Brain pericyte (primary cell): ENCODE measurements at regions not wholly inside any gene's neighbourhood (a gene's known extent, or its start where the extent isn't known, plus 50 kb on each side); places are given as distances from the start of the nearest gene placed in this dataset.

Experiments
- DNase-seq: peaks from one replicate; pipeline ENCODE4 v3.0.0-alpha.2; 2012; ENCODE audit warnings: low read depth, low spot score

DNA sequence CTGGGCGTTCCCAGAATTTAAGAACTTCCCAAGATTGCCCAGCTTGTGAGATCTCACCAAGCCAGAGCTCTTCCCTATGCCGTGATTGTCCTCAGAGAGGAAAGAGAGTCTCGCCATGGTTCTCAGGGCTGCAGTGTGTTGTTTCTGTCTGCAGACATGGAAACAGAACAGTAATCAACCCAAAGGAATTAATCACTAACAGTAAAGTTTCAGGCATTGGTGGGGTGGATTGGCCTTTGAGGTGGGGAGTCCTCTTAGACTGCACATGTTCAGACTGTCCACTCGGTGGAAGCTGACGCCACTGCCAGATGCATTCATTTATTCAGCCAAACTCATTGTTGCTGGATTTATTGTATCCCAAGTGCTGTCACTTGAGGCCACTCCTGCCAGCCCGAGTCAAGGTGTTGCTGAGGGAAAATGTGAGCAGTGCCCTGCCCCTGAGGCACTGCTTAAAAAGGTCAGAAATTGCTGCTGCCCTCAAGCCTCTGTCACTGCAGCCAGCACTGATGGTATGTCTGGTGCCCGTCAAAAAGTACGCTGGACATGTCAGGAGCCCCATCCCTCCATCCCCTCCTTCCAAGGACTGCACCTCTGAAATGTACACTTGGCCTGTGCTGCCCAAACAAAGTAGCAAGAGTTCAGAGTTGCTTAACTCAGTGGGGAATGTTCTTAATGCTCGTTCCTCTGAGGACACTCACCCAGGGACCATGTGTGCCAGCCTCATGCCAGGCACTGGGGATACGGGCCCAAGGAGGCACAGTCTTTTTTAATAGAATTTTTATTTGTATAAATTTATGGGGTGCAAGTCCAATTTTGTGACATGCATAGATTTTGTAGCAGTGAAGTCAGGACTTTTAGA is 201.0 kb downstream of the GLI2 start:
- no peak for DNase-seq

DNA sequence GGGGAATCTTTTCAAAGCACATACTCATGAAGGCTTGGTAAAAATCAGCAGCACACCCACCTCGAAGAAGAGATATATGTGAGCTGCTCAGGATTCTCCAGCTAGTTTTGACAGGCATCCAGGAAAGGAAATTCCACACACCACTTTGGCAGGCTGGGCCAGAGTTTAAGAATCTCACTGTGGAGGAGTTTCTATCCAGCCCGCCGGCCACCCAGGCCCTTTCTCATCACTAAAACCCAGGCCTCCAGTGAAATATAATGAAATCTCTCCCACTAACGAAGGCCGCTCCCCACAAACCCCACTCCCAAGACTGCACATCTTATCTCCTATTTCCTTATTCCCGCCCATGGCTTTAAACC is 202.0 kb downstream of the GLI2 start:
- DNase-seq = no peak

DNA sequence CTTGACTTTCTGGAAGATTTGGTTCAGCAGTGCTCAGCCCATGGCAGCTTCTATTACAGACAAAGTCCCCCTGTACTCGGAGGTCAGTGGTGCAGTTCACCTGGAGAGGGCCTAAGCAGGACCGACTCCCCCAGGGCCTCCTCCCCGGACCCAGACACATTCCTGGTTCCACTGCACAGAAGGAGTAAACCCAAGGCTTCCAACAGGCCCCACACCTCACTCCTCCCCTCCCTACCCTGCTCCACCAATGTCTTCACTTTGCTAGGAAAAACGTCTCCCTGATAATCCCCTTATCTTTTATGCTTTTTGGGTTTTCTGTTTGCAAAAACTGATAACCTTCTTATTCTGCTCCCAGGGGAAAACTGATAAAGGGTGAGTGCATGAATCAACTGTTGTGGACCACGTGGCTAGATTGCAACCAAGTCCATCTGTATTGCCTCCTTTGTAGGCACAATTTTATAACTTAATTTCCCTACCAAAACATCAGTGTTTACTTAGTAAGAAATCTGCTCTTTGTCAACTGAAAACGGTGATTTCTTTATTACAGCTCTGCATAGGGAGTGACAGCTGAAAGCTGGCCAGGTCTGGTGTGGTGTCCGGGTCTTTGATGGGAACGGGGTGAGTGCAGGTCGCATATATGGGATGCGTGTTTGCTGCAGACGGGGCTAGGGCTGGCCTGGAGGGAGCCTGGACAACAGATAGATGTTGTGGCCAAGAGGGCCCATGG is 202.5 kb downstream of the GLI2 start:
- no peak for DNase-seq

DNA sequence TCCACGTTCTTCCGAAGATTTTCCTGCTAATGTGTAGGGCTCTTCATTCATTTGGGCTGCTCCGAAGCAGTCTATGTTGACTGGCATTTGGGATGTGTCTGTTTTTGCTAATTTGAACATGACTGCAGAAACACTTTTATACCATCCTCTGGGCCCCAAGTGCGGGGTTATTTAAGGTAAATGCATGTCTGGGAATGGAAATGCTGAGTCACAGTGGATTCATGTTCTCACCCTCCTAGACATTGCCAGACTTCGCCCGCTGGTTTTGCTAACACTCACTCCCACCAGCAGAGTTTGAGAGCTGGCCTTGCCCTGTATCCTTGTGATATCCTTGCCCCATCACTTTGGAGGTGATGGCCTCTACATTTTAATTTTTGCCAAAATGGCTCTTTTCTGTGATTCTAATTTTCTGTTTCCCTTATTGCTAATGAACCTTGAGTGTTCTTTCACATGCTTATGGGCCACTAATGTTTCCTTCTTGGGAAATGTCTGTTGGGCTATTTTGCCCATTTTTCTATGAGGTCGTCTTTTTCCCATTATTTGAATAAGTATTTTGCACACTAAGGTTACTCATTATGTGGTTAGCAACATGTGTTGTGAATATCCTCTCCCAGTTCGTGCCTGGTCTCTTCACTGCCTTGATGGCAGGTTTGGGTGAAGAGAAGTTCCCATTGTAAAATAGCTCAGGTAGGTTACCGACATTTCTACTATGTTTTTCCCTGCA is 204.1 kb downstream of the GLI2 start:
- peak; percentile 68 for DNase-seq

DNA sequence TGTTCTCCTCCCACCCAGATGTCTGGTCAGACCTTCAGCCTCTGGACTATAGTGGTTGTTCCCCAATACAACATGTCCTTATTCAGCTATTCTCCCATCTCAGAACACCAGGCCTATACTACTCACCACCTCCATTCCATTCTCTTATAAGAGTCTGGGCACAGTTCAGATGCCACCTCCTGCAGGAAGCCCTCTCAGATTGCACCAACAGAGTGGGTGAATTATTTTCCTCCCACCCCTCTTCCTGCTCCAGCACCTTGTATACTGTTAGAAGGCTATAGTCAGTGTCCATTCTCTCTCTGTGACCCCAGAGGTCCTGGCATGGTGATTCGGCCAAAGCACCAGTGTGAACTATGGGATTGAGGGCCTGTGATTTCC is 204.6 kb downstream of the GLI2 start:
- no peak for DNase-seq

DNA sequence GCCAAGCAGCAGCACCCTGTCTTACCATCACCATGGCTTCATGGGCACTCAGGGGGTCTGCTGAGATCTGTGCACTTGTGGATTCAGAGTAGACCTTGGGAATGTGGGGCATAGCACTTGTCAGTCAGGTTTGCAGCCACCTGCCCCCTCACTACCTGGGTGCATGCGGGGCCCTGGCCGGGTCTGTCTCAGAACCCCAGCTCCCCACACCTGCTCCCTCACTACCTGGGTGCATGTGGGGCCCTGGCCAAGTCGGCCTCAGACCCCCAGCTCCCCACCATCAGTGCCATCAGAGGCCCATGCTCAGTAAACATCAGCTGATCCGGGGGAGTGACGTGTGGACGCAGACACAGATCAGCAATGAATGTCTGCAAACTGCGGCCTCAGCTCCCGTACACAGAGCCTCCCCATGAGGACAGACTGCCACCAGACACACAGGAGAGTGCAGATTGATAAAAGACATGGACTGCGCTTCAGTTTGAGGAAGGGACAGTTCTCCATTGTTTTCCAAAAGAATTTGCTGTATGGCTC is 205.1 kb downstream of the GLI2 start:
- no peak for DNase-seq

DNA sequence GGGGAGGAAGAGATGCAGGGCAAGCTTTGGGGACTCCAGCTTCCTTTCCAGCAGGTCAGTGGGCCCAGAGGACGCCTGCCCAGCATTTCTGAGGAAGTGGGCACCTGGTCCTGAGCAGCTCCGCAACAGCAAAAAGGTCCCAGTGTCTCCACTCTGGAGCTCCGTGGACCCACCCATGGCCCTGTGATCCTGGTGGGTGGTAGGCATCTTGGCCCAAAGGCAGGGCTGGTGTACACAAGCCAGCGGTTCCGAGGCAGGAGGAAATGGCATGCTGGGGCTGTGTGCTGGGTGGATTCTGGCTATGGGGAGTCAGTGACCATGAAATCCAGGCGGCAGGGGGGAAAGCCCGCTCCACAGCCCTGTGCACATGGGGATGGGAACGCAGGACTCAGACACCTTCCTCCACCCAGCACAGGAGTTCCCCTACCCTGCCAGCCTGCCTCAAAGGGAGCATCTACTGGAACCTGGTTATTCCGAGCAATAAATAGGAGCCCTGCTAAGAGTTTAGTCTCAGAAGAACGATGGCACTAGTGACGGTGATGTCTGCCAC is 206.0 kb downstream of the GLI2 start:
- DNase-seq = no peak

DNA sequence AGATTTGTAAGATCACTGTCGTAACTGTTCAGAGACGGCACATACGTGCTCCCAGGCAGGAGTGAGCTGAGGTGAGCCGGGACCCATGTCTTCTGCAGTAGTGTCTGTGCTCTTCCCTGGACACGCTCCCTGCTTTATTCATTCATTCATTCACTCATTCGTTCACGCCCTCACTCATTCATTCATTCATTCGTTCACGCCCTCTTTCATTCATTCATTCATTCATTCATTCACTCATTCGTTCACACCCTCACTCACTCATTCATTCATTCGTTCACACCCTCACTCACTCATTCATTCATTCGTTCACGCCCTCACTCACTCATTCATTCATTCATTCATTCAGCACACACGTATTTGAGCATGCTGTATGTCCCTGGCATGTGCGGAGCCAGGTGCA is 207.0 kb downstream of the GLI2 start:
- DNase-seq = no peak

DNA sequence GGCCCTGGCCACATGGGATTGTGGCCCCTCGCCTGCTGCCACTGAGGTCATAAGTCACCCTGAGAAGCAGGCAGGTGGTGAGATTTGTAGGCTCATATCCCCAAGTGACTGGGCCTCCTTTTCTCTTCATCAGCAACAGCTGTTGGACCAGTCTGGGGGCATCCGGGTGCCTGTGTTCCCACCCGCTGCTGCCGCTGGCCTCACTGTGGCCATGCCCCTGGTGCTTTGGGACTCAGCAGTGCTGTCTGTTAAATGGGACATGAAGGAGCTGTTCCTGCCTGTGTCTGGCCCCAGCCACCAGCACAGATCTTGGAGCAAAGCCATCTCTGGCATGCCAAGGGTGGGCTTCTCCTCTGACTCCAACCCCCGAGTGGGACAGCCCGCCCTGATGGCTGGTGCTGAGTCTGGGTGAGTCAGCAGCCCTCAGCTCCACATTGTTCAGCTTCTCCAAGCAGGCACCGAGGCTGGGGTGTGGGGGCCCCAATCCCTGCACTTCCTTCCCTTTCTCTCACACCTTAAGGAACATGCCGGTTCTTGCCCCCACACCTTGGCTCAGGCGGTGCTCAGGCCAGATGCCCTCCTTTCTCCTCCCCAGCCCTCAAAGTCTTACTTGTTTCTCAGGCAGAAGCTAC is 207.9 kb downstream of the GLI2 start:
- DNase-seq = no peak

DNA sequence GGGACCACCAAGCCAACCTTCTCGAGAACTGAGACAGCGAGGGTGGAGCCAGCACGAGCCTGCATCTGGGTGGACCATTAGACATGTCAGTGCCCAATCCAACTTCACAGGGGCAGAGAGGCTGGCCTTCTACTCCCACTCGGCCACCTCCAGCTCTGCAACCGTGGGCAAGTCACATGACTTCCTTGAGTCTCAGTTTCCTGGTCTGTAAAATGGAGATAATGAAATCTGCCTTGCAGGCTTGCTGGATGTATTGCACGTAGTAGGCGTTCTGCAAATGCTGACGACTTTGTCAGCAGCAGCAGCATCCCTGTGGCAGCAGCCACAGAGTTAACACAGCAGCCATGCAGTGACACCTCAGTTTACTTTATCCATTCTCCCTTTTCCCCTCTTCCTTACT is 208.9 kb downstream of the GLI2 start:
- no peak for DNase-seq

DNA sequence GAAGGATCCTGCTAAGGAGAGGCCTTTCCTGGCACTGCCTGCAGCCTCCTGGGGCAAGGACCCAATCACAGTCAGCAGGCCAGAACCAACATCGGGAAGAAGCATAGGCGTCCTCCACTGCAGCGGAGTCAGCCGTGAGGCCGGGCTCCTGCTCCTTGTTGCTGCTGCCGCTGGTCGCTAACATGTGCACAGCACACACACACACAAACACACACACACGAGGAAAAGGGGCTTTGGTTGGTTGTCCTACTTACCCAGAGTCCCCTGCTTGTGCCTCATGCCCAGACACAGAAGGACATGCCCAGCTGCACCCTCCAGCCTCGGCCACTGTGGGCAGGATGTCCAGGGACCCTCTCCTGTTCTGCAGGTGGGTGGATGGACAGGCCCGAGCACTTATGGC is 209.4 kb downstream of the GLI2 start:
- DNase-seq = no peak

DNA sequence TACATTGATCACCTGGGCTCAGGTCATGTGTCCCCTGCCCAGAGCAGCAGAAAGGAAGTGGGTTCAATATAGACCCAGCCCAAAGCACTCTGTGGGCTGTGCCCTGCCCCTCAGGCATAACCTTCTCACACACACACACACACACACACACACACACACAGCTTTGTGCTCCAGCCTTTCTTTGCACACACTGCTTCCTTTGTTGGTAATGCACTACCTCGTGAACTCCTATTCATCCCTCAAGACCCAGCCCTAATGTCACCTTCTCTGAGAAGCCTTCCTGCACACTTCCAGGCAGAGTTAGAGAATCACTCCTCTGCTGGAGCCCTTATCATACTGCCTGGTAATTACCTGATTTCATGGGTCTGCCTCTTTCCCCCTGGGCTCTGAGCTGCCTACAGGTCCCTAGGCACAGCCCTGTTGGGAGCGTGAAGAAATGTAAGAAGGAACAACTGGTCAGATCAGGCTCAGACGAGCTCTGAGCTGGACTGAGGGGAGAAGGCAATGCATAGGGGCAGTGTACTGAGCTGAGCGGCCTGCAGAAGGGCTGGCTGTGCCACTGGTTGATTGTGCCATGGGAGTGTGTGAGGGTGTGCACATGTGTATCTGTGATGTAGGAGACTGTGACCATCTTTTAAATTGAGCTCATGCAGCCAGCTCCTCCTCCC is 210.3 kb downstream of the GLI2 start:
- no peak for DNase-seq

DNA sequence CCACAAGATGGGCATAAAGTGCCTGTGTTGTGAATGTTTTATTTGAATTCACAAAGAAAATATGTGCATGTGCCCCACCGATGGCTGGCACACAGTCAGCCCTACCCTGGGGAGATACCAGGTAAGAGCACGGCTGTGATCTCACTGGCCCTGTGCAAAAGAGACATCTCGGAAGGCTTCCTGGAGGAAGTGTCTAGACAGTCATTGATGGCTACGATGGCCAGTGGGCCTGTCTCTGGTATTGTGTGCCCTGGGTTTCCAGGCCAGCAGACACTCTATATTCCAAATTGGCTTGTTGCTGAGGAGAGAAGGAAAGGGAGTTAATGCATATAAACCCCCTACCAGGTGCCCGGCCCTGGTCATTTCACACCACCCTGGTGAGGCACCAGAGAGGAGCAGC is 211.7 kb downstream of the GLI2 start:
- no peak for DNase-seq

DNA sequence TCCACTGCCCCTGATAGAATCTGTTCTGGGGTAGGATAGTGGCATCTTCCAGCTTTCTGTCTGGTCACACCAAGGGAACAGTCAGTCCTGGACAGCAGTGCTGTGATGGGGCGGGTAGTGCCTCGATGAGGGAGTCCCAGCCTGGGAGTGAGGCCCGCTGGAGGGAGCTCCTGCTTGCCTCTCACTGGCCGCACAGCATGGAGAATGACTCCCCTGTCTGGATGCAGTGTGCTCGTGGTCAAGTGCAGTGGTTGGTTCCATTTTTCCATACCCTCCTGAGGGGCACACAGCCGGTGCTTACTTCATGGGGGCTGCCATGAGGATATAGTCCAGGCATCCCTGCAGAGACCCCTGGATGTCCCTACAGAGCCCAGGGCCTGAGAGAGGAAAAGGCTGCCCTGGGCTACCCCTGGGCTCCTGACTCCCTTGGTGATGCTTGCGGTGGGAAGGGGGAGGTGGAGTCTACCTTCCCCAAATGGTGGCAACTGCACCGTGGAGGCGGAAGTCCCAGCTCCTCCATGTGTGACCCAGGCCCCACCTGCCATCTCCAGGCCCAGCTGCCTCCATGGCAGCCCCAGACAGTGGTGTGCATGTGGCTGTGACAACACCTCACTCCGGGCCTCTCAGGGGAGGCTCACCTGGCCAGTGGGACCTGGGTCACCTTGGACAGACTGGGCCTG is 212.5 kb downstream of the GLI2 start:
- DNase-seq = no peak

DNA sequence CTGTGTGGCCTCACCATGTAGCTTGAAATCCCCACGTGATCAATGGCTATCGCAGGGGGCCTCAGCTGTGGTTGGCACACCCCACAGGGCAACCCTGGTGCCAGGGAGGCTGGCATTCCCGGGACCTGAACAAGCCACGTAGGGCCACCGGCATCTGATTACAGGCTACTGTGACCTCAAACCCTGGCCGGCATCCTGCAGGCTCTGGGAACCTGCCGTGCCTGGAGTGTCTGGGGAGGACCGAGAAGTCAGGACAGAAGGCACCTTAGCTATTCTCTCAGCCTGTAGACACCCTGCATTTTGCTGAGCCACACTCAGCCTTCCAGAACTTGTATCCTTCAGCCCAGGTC is 213.0 kb downstream of the GLI2 start:
- DNase-seq = no peak

DNA sequence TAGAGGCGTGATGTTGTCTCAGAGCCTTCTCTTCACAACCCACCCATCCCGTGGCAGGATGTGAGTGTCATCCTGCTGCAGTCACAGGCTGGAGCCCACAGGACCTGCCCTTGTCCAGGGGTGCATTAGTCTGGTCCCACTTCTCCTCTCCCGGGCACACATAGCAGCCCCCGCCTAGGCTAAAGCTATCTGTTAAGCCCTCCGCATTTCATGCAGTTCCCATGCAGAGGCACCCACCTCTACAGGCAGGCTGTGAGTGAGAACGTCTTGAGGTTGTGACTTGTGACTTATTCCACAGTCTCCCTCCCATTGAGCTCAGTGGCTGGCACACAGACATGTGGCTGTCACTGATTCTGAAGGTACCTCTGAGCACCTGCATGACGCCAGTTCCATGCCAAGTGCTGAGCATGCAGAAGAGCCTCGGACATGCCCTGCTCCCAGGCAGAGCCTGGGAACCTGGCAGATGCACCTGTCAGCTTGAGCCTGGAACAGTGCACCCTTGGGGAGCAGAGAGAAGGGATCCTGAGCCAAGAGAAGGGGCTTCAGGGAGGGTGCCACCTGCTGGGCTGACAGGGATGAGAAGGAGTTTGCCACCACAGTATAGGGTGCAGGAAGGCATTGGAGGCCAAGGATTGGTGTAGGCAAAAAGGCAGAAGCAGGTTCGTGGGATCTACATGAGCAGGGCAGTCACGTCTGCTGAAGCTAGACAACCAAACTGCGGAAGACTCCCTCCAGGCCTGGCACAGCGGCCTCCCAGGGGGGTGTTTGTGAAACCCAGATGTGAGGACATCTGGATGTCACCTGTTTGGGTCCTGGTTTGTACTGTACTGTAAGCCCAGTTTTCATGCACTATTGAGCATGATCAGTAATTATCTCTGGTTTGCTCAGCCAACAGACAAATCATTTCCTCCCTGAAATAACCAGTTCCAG is 213.6 kb downstream of the GLI2 start:
- no peak for DNase-seq

DNA sequence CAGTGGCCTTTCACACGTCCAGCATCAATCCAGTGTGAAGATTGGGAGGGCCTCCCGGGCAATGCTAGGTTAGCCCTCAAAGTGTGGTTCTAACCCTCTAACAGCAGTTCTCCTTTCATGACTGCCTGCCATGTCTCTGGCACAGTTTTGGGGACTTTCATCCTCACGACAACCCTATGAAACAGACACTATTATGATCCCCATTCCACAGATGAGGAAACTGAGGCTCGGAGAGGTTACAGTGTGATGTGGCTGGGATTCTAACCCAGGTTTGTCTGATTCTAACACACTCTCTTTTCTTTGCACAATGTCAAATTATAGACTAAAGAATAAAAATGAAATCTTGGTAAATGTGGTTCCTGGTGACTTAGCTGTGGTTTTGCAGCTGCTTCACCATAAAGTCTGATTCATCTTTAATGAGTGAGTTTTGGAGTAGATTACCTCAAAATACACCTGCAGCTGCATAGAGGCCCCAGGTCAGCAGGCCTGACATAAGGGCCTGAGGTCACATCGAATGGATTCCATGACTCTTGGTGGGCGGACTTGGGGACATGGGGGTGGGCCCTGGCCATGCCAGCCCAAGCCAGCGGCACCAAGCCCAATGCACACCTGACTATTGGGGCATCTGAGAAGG is 214.4 kb downstream of the GLI2 start:
- DNase-seq = no peak

DNA sequence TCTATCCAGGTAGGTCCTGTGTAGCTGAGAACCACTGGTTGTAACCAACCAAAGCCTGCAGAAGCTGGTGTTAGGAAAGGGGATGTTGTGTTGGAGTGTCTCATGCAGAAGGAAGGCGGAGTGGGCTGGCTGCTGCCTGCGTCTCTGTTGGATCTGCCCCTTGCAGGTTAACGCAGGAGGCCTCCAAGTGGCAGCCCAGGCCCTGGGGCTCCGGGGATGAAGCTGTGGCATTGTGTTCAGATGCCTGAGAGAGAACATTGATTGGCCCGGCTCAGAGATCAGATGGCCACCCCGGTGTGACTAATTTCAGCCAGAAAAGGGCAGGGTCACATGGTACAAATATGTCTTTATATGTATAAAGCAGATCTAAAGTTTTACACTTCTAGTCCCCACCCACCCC is 216.0 kb downstream of the GLI2 start:
- no peak for DNase-seq

DNA sequence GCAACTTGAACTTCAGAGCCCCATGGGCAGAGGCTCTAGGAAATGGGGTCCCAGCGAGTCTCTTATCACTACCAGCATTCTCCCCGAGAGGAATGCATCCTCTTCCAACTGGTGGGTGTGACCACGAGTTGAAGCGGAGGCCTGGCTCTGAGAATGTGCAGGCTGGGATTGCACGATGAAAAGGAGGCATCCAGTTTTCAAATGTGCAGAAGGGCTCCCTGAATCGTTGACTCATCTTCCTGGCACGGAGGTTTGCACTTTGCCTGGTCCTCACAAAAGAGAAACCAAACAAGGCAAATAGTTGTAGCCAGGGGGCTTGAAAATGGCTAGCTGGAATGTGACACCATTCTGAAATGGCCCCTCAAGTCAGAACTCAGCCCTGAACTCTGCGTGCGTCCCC is 216.7 kb downstream of the GLI2 start:
- DNase-seq = no peak
